ENCODE measurements at regions not wholly inside any gene's neighbourhood (a gene's known extent, or its start where the extent isn't known, plus 50 kb on each side); places are given as distances from the start of the nearest gene placed in this dataset.

GRCh38 chr4:12880844-12881243 is 603.3 kb downstream of the RAB28 start:
- no peak for DNase-seq (ENCODE audit: low read depth in 1 of 2, low spot score in 1 of 2)

- DNase-seq (ENCODE audit: low read depth in 1 of 2, low spot score in 1 of 2) = no peak
Observed at GRCh38 chr4:12879496-12879895, 604.6 kb downstream of the RAB28 start.

GRCh38 chr4:12875640-12876243 is 608.4 kb downstream of the RAB28 start:
- DNase-seq (ENCODE audit: low read depth in 1 of 2, low spot score in 1 of 2) = no peak

- no peak for DNase-seq (ENCODE audit: low read depth in 1 of 2, low spot score in 1 of 2)
Observed at GRCh38 chr4:12873351-12873750, 610.8 kb downstream of the RAB28 start.

- DNase-seq (ENCODE audit: low read depth in 1 of 2, low spot score in 1 of 2) = no peak
Observed at GRCh38 chr4:12861422-12861821, 622.7 kb downstream of the RAB28 start.

GRCh38 chr4:12852338-12853307 is 631.5 kb downstream of the RAB28 start:
- DNase-seq (ENCODE audit: low read depth in 1 of 2, low spot score in 1 of 2) = no peak

GRCh38 chr4:12846368-12846767 is 637.8 kb downstream of the RAB28 start:
- no peak for DNase-seq (ENCODE audit: low read depth in 1 of 2, low spot score in 1 of 2)

GRCh38 chr4:12844141-12844540 is 640.0 kb downstream of the RAB28 start:
- no peak for DNase-seq (ENCODE audit: low read depth in 1 of 2, low spot score in 1 of 2)

GRCh38 chr4:12827966-12828365 is 656.2 kb downstream of the RAB28 start:
- no peak for DNase-seq (ENCODE audit: low read depth in 1 of 2, low spot score in 1 of 2)

- no peak for DNase-seq (ENCODE audit: low read depth in 1 of 2, low spot score in 1 of 2)
Observed at GRCh38 chr4:12791536-12791935, 692.6 kb downstream of the RAB28 start.

- no peak for DNase-seq (ENCODE audit: low read depth in 1 of 2, low spot score in 1 of 2)
Observed at GRCh38 chr4:12787261-12787660, 696.9 kb downstream of the RAB28 start.

GRCh38 chr4:12778706-12779105 is 705.4 kb downstream of the RAB28 start:
- DNase-seq (ENCODE audit: low read depth in 1 of 2, low spot score in 1 of 2) = no peak

- no peak for DNase-seq (ENCODE audit: low read depth in 1 of 2, low spot score in 1 of 2)
Observed at GRCh38 chr4:12778191-12778590, 705.9 kb downstream of the RAB28 start.

- DNase-seq (ENCODE audit: low read depth in 1 of 2, low spot score in 1 of 2) = no peak
Observed at GRCh38 chr4:12770351-12770750, 713.8 kb downstream of the RAB28 start.

GRCh38 chr4:12761694-12762093 is 722.4 kb downstream of the RAB28 start:
- DNase-seq (ENCODE audit: low read depth in 1 of 2, low spot score in 1 of 2) = no peak

- no peak for DNase-seq (ENCODE audit: low read depth in 1 of 2, low spot score in 1 of 2)
Observed at GRCh38 chr4:12747154-12747553, 737.0 kb downstream of the RAB28 start.

- no peak for DNase-seq (ENCODE audit: low read depth in 1 of 2, low spot score in 1 of 2)
Observed at GRCh38 chr4:12746221-12746620, 737.9 kb downstream of the RAB28 start.

GRCh38 chr4:12734586-12734985 is 749.6 kb downstream of the RAB28 start:
- DNase-seq (ENCODE audit: low read depth in 1 of 2, low spot score in 1 of 2) = no peak

- DNase-seq (ENCODE audit: low read depth in 1 of 2, low spot score in 1 of 2) = no peak
Observed at GRCh38 chr4:12729384-12729783, 754.8 kb downstream of the RAB28 start.

- no peak for DNase-seq (ENCODE audit: low read depth in 1 of 2, low spot score in 1 of 2)
Observed at GRCh38 chr4:12724510-12724909, 759.6 kb downstream of the RAB28 start.

GRCh38 chr4:12723849-12724447 is 760.2 kb downstream of the RAB28 start:
- DNase-seq (ENCODE audit: low read depth in 1 of 2, low spot score in 1 of 2) = no peak

- no peak for DNase-seq (ENCODE audit: low read depth in 1 of 2, low spot score in 1 of 2)
Observed at GRCh38 chr4:12716896-12717295, 767.2 kb downstream of the RAB28 start.

All from activated CD4-positive, alpha-beta T cell treated with anti-CD3 and anti-CD28 coated beads, Interleukin-2, amount 50 U/mL, for 24 hours (primary cell).